Peyer's patch (tissue), 4 donors: ENCODE measurements at regions not wholly inside any gene's neighbourhood (a gene's known extent, or its start where the extent isn't known, plus 50 kb on each side); places are given as distances from the start of the nearest gene placed in this dataset.

ENCODE experiments used
- POLR2A ChIP-seq, 2 donors: fragments of 450-650 bp; IDR thresholded peaks; one replicate each; pipeline ENCODE4 v1.5.1; 2017; ENCODE audit warnings: antibody characterized with exemption in 2 of 2, mild to moderate bottlenecking in 2 of 2, moderate library complexity in 2 of 2
- TF ChIP-seq, protein P1 (sequence below), 6 experiments: fragments of 450-650 bp in 4 of 6; fragments of 200-600 bp in 2 of 6; sonication (generic) in 1 of 6; IDR thresholded peaks; one replicate each; pipeline ENCODE4 v1.5.1; 2017 to 2019; ENCODE audit warnings: antibody characterized with exemption in 6 of 6, mild to moderate bottlenecking in 3 of 6, moderate library complexity in 1 of 6

DNA sequence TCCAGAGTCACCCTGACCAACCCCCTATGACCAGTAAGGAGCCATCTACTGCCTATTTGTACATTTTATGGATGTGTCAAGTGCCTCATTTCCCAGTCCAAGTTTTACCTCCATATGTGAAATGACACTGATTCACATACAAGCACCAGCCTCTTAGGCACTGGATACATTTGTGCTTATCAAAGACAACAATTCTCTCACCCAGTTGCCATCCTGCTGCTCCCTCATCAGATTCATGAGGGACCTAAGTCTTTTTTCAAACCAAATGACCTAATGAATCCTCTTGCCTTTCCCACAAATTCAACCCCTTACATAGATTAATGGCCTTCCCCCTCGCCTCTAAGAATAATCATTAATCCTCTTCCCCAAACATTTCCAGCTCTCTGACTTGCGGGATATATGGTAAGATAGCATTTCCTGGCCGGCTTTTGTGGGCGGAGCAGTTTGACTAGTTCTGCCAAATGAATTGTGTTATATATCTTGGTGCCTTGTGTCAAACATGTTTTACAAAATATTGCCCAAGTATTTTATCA, 233.9 kb downstream of the ARAP2 start:
- TF ChIP-seq, protein P1, sequence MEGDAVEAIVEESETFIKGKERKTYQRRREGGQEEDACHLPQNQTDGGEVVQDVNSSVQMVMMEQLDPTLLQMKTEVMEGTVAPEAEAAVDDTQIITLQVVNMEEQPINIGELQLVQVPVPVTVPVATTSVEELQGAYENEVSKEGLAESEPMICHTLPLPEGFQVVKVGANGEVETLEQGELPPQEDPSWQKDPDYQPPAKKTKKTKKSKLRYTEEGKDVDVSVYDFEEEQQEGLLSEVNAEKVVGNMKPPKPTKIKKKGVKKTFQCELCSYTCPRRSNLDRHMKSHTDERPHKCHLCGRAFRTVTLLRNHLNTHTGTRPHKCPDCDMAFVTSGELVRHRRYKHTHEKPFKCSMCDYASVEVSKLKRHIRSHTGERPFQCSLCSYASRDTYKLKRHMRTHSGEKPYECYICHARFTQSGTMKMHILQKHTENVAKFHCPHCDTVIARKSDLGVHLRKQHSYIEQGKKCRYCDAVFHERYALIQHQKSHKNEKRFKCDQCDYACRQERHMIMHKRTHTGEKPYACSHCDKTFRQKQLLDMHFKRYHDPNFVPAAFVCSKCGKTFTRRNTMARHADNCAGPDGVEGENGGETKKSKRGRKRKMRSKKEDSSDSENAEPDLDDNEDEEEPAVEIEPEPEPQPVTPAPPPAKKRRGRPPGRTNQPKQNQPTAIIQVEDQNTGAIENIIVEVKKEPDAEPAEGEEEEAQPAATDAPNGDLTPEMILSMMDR (IDR thresholded peaks at IDR 0.05): no peak
- TF ChIP-seq POLR2A (IDR thresholded peaks at IDR 0.05): no peak
